ENCODE measurements at regions not wholly inside any gene's neighbourhood (a gene's known extent, or its start where the extent isn't known, plus 50 kb on each side); places are given as distances from the start of the nearest gene placed in this dataset.
A peak's percentile ranks its signal among the peaks of the same experiment; 100 is the strongest.

- TF ChIP-seq CTCF (conservative IDR thresholded peaks at IDR 0.05; ENCODE audit: low read depth, low read length), result no peak
- no peak for DNase-seq (ENCODE audit: low read depth)
- H3K4me3 ChIP-seq (ENCODE audit: low read depth, low read length), result no peak overlapping the region
Measured at GRCh38 chr1:79376106-79376505, 369.6 kb upstream of the ADGRL4 start.

GRCh38 chr1:79375352-79375751 lies 368.8 kb upstream of the ADGRL4 start:
- no peak for DNase-seq (ENCODE audit: low read depth)
- H3K4me3 ChIP-seq (ENCODE audit: low read depth, low read length), result no peak overlapping the region
- no peak for TF ChIP-seq CTCF (conservative IDR thresholded peaks at IDR 0.05; ENCODE audit: low read depth, low read length)

- no peak for TF ChIP-seq CTCF (conservative IDR thresholded peaks at IDR 0.05; ENCODE audit: low read depth, low read length)
- DNase-seq (ENCODE audit: low read depth), result no peak
- H3K4me3 ChIP-seq (ENCODE audit: low read depth, low read length), result no peak overlapping the region
Measured at GRCh38 chr1:79374397-79374796, 367.9 kb upstream of the ADGRL4 start.

GRCh38 chr1:79373481-79374125 lies 367.1 kb upstream of the ADGRL4 start:
- no peak overlapping the region for H3K4me3 ChIP-seq (ENCODE audit: low read depth, low read length)
- no peak for TF ChIP-seq CTCF (conservative IDR thresholded peaks at IDR 0.05; ENCODE audit: low read depth, low read length)
- DNase-seq (ENCODE audit: low read depth), result peak; percentile 41

- H3K4me3 ChIP-seq (ENCODE audit: low read depth, low read length), result no peak overlapping the region
- no peak for DNase-seq (ENCODE audit: low read depth)
- TF ChIP-seq CTCF (conservative IDR thresholded peaks at IDR 0.05; ENCODE audit: low read depth, low read length), result no peak
Measured at GRCh38 chr1:79371802-79372201, 365.3 kb upstream of the ADGRL4 start.

GRCh38 chr1:79369091-79369490 lies 362.6 kb upstream of the ADGRL4 start:
- H3K4me3 ChIP-seq (ENCODE audit: low read depth, low read length), result no peak overlapping the region
- TF ChIP-seq CTCF (conservative IDR thresholded peaks at IDR 0.05; ENCODE audit: low read depth, low read length), result no peak
- DNase-seq (ENCODE audit: low read depth), result no peak

GRCh38 chr1:79364896-79365295 lies 358.4 kb upstream of the ADGRL4 start:
- no peak for TF ChIP-seq CTCF (conservative IDR thresholded peaks at IDR 0.05; ENCODE audit: low read depth, low read length)
- DNase-seq (ENCODE audit: low read depth), result no peak
- no peak overlapping the region for H3K4me3 ChIP-seq (ENCODE audit: low read depth, low read length)

Measured in epithelial cell of proximal tubule (primary cell).